Ramos (cell line): ENCODE measurements at regions not wholly inside any gene's neighbourhood (a gene's known extent, or its start where the extent isn't known, plus 50 kb on each side); places are given as distances from the start of the nearest gene placed in this dataset.
"Not testable (repeated sequence)": the region's sequence is repeated elsewhere in the genome, so short reads cannot be mapped to it uniquely, and the experiment has no call there.

ENCODE experiments used
- in situ Hi-C: fragments of 300-500 bp; cut with MboI; formaldehyde crosslinking; loops from one replicate; pipeline ENCODE4 v1.14.3; 2022; ENCODE audit warnings: low sequenced_read_pairs; ENCODE audit not compliant: unreplicated experiment

DNA sequence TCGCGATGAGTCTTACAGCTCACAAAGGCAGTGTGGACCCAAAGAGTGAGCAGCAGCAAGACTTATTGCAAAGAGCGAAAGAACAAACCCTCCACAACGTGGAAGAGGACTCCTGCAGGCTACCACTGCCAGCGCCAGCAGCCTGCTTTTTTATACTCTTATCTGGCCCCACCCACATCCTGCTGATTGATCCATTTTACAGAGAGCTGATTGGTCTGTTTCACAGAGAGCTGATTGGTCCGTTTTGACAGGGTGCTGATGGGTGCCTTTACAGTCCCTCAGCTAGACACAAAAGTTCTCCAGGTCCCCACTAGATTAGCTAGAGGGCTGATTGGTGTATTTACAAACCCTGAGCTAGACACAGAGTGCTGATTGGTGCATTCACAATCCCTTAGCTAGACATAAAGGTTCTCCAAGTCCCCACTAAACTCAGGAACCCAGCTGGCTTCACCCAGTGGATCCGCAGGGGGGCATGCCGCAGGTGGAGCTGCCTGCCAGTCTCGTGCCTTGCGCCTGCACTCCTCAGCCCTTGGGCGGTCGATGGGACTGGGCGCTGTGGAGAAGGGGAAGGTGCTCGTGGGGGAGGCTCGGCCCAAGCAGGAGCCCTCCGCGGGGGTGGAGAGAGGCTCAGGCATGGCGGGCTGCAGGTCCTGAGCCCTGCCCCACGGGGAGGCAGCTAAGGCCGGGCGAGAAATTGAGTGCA lies 75.7 kb downstream of the QDPR start:
- in situ Hi-C loops = not testable (repeated sequence)

GRCh38 chr4:17433827-17434226 lies 78.1 kb downstream of the QDPR start:
- in situ Hi-C loops = no loop called here

DNA sequence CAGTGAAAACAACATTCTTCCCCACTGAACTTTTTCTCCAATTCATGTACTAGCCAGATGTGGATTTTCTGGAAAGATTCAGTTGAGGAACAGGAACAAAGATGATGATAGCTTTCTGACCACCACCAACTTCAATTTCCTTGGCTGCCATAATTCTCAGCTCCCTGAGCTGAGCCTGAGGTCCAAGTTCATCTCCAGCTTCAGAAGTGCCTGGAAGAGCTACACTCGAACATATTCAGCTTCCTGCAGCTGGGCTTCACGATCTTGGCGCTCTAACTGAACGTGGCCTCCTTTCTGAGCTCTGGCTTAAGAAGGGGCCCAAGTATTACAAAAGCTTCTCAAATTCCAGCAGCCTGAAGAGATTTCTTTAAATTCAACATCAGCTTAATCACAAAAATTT lies 83.9 kb downstream of the QDPR start:
- in situ Hi-C loops = no loop called here

- in situ Hi-C loops = no loop called here
These were observed 85.7 kb downstream of the QDPR start for GRCh38 chr4:17426222-17426621.

DNA sequence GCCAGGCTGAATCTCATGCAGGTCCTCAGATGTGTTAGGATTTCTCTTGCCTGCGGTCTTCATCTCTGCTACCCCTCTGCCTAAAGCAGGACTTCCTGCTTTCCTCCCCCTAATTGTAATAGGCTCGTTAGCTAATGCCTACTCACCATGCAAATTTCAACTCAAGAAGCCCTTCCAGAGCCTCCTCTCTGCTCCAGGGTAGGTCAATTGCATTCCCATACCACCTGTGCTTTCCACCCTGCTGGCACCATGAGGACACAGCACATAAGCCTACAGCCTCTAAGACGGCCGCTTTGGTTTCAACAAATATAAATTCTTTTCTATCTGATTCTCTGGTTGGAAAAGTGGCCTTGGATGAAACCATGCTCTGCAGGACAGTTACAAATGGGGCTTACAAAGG lies 93.9 kb downstream of the QDPR start:
- in situ Hi-C loops = no loop called here

- in situ Hi-C loops = no loop called here
These were observed 97.5 kb downstream of the QDPR start for GRCh38 chr4:17414392-17414791.

- in situ Hi-C loops = no loop called here
These were observed 111.2 kb downstream of the QDPR start for GRCh38 chr4:17400686-17401085.

GRCh38 chr4:17398805-17399204 lies 113.1 kb downstream of the QDPR start:
- in situ Hi-C loops = no loop called here

- in situ Hi-C loops = no loop called here
These were observed 113.9 kb downstream of the QDPR start for GRCh38 chr4:17398035-17398434.

DNA sequence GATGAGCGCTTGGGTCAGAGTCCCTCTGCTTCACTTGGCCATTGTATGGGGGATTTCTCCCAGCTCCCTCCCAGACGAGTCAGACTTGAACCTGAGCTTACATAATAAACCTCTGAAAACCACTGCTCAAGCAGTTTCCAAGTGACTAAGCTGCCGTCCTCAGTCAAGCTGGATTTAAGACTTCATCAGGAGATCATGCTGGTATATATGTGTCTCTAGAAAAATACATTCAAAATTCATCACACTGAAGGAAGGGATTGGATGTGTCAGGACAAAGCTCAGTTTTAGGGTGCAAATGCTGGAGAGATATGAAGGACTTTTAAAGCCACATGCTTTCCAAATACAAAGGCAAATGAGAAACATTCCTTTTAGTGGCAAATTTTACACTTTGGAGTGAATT lies 114.3 kb downstream of the QDPR start:
- in situ Hi-C loops = no loop called here

DNA sequence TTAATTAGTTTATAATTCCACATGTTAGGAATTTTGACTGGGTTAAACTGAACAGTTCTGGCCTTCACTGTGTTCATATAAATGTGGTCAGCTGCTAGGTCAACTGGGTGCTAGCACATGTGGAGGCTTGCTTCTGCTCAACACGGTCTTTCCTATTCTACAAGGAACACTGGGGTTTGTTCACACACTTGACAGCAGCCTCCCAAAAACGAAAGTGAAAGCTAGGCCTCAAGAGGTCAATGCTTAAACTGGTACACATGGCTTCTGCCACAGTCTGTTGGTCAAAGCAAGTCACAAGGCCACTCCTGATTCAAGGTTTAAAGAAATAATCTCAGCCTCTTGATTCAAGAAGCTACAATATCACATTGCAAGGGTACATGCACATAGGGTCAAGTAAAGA lies 126.5 kb downstream of the QDPR start:
- in situ Hi-C loops = no loop called here

- in situ Hi-C loops = no loop called here
These were observed 131.5 kb downstream of the QDPR start for GRCh38 chr4:17380347-17380746.

DNA sequence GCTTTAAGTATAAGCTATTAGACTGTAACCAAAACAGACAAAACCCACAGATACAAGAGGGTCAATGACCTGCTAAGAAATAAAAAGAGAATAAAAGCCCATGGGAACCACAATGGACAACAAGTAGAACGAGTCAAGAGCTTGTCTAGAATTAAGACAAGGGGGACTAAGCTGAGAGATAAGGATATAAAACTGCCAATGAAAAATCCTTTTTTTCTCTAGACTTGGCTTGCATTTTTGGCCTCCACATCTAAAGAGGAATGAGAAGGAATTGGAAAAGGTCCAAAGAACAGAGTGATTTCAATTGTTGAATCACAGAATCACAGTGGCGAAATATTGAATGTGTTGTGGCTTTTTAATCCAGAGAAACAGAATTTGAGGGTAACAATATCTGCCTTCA lies 135.7 kb downstream of the QDPR start:
- in situ Hi-C loops = no loop called here

DNA sequence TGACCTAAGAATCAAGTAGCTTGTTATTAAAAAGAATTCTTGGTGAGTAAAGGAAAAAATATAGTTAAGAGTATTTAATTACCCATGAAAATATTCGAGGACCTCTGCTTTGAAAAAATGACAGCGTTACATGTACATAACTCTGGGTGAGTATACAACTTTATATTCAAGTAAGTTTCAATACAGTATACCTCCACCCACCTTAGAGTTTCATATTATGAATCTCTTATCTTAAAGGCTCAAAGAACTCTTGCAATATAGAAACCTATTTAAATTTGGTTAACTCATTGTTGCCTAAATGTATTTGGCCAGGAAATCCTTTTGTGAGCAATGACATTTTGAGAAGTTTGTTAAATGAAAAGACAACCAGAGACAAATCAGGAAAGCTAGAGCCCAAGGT lies 138.2 kb downstream of the QDPR start:
- in situ Hi-C loops = no loop called here

DNA sequence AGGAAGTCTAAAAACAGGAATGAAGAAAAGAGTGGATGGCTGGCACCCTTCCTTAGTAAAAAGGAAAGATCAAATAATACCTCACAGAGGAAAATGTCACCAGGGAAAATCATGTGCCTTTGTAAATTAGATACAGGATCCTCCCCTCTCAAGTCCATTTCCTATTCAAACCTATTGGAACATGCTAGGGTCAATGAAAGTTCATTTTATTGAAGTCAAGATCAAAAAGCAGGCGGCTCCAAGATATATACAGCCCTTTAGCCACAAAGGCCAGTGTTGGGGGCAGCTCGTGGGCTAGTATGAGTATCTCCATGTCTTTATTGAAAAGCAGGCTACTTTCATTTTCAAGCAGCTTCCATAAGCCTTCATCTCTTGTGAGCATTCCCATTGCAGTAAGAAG lies 141.1 kb downstream of the QDPR start:
- in situ Hi-C loops = no loop called here

DNA sequence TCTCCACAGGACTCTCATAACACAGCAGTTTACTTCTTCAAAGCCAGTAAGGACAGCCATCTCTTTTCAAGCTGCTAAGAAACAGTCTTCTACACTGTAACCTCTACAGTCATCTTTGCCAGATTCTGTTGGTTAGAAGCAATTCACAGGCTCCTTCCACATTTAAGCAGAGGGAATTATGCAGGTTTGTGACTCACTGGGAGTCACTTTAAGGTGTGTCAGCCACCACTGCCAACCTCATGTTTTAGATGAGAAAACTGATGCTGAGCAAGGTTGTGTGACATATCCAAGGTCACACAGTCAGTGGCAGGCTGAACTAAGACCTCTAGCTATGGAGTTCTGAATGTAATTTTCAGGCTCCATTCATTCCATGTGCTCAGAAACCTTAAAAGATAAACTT lies 143.5 kb downstream of the QDPR start:
- in situ Hi-C loops = no loop called here

DNA sequence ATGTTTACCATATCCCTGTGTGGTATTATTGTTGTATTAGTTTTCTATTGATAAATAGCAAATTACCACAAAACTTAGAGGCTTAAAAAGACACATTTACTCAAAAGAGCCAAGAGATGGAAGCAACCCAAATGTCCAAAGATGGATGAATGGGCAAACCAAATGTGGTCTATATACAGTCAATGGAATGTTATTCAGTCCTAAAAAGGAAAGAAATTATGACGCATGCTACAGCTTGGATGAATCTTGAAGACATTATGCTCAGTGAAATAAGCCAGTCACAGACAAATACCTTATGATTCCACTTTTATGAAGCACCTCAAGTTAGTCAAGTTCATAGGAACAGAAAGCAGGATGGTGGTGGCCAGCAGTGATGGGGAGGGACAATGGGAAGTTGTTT lies 144.7 kb downstream of the QDPR start:
- in situ Hi-C loops = no loop called here

DNA sequence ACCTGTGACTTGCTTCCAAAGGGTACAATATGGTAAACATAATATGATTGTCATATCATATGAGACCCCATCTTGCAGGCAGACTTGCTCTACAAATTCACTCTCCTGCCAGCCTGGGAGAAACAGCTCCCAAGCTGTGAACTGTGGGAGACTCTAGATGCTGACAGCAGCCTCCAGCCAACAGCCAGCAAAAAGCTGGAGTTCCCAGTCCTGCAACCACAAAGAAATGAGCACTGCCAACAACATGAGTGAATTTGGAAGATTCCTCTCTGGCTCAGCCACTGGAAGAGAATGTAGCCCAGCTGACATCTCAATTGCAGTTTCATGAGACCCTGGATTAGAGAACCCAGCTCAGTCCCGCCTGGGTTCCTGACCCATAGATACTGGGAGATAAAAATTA lies 145.4 kb downstream of the QDPR start:
- in situ Hi-C loops = no loop called here

GRCh38 chr4:17362430-17362829 lies 149.5 kb downstream of the QDPR start:
- in situ Hi-C loops = no loop called here

DNA sequence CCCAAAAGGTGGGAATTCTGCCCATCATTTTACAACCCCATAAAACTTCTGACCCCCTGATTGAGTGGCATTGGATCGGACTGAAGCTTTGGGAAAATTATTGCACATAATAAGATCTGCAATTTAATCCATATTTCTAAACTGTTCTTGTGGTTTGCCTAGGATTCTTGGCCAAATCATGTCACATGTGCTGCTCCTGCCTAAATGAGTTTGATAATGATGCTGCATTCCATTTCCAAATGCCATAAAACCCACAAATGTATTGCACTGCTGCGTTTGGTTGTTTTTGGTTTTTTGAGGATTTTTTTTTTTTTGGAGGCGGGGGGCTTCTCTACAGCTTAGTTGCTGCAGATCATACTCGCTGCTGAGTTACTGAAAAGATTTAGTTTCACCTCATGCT lies 153.6 kb downstream of the QDPR start:
- in situ Hi-C loops = no loop called here

DNA sequence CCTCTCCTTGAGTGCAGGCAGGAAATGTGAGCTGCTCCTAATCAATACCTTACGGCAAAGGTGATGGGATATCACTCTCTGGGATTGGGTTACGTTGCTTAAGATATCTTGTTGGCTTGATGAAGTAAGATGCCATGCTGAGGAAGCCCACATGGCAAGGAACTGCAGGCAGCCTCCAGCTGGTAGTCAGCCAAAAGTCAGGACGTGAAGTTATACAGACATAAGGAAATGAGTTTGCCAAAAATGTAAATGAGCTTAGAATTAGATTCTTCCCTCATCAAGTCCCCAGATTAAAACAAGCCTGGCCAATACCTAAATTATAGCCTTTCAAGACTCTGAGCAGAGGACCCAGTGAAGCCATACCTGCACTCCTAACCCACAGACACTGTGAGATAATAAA lies 155.0 kb downstream of the QDPR start:
- in situ Hi-C loops = no loop called here

GRCh38 chr4:17352357-17352756 lies 159.5 kb downstream of the QDPR start:
- in situ Hi-C loops = no loop called here

- in situ Hi-C loops = loop anchor here (5.0 to 25.0 kb wide), 2 partner anchors 105 to 1060 kb away; no protein-coding TSS in a partner anchor
These were observed 164.4 kb downstream of the QDPR start for GRCh38 chr4:17347445-17347844.
